ENCODE measurements at regions not wholly inside any gene's neighbourhood (a gene's known extent, or its start where the extent isn't known, plus 50 kb on each side); places are given as distances from the start of the nearest gene placed in this dataset.

DNA sequence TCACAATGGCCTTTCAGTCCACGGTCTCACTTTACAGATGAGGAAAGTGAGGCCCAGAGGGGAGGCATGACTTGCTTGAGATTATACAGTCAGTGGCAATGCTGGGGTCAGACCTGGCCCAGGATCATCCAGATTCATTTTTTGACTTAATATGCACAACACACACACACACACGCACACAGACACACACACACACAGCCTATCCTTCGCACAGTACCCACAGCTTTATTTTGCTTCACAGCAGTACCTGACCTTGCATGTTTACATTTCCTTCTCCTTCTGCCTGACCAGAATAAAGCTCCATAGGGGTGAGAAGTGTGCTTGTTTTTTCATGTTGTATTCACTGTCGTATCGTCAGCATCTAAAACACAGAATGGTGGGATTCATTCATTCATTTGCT is 79.8 kb downstream of the VEGFA start:
- no peak for DNase-seq (ENCODE audit: low read depth)

- DNase-seq (ENCODE audit: low read depth), result no peak
Observed at GRCh38 chr6:43848671-43849391, 78.8 kb downstream of the VEGFA start.

GRCh38 chr6:43847741-43848630 is 78.0 kb downstream of the VEGFA start:
- peak; percentile 75 for DNase-seq (ENCODE audit: low read depth)

- peak; percentile 81 for DNase-seq (ENCODE audit: low read depth)
Observed at GRCh38 chr6:43846556-43846955, 76.5 kb downstream of the VEGFA start.

GRCh38 chr6:43845646-43846045 is 75.6 kb downstream of the VEGFA start:
- DNase-seq (ENCODE audit: low read depth), result no peak

DNA sequence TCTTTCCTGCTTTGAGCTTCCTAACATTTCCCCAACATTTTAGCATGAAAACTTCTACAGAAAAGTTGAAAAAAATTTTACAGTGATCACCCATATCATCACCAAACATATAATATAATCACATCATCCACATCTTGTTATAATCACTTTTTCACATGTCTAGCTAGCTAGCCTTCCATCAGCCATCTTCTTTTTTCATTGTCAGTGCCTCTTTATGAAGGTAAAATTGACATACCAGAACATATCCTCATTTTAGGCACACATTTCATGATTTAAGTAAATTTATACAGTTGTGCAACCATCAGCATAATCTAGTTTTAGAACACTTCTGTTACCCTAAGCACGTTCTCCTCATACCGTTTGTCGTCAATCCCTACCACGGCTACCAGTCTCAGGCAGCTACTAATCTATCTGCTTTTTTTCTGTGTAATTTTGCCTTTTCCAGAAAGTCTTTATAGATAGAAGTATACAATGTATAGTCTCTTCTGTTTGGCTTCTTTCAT is 73.7 kb downstream of the VEGFA start:
- no peak for DNase-seq (ENCODE audit: low read depth)

DNA sequence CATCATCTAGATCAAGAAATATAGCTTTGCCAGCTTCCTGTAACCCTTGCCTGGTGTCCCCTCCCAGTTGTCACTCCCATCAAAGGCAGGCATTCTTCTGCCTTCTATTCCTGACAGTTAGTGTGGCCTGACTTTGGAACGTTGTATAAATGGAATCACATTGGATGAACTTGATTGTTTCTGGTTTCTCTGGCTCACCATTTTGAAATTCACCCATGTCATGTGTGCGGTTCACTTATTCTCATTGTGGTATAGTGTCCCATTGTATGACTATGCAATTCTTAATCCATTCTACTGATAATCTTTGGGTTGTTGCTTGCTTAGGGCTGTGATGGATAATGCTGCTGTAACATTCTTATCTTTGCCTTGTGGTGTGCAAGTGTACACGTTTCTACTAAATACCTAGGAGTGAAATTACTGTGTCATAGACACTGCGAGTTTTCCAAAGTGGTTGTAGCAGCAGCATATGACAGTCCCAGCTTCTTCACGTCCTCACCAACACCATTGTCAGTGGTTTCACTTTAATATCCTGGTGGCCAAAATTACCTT is 73.2 kb downstream of the VEGFA start:
- no peak for DNase-seq (ENCODE audit: low read depth)

- DNase-seq (ENCODE audit: low read depth), result peak; percentile 92
Observed at GRCh38 chr6:43842231-43842794, 72.3 kb downstream of the VEGFA start.

DNA sequence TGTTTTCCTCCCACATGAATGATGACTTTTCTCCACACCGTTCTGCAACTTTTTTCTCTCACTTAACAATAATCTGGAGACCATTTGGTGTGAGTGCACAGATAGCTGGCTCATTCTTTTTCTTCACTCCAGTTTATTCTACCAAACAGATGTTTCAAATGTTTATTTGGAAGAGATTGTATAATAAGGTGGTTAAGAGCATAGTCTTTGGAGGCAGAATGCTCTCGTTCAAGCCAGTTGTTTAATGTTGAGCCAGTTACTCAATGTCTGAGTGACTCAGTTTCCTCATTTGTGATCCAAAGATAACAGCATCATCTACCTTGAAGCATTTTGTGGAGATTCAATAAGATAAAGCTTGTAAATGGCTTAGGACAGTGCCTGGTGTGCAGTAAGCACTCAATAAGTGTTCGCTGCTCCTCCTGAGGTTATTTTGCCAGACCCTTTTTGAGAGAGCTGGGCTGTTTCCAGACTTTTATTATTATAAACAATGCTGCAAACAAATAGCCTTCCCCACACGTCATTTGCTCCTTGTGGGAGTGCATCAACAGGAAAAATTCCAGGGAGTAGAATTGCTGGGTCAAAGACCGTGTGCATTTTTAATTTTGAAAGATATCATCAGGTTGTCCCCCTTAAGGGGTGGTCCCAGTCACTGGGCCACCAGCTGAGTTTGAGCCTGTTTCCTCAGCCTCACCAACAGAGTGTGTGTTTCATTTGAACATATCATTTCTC is 70.6 kb downstream of the VEGFA start:
- DNase-seq (ENCODE audit: low read depth), result no peak

- peak; percentile 79 for DNase-seq (ENCODE audit: low read depth)
Observed at GRCh38 chr6:43838276-43839036, 68.4 kb downstream of the VEGFA start.

- no peak for DNase-seq (ENCODE audit: low read depth)
Observed at GRCh38 chr6:43837507-43837906, 67.5 kb downstream of the VEGFA start.

DNA sequence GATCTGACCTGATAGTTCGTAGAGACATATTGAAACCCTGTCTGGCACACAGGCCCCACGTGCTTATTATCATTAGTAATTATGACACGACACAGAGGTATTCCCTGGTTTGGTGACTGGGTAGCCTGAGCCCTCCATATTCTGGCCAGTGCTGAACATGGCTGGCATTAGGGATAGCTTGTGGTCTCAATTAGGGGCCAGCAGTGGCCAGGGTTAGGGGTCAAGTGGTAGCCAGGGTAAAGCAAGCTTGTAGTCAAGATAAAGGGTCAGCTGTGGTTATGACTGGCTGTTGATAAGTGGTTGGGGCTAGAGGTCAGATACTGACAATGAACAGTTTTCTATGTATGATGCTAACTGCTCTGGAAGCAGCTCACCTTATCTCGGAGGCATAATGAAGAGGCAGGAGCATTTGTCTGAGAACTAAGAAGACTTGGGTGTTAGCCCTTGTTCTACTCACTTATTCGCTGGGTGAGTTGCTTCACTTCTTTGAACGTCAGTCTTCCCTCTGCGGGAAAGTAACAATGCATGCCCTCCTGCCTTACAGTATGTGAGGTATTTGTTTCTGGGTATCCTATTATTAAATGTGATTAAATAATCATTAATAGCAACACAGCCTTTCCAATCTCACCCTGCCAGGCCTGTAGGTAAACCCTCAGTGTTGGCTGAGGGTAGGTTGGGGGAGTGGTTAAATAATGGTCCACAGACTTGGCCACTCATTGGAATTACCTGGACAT is 66.7 kb downstream of the VEGFA start:
- DNase-seq (ENCODE audit: low read depth), result peak; percentile 49

Measured in M059J (cell line).